Transverse colon (tissue), 4 donors: ENCODE measurements at regions not wholly inside any gene's neighbourhood (a gene's known extent, or its start where the extent isn't known, plus 50 kb on each side); places are given as distances from the start of the nearest gene placed in this dataset.

Experiments
- DNase-seq: peaks from one replicate; pipeline ENCODE4 v3.0.0-alpha.2; 2019
- H3K27ac ChIP-seq, 4 donors: fragments of 200-600 bp; sonication (generic); 2 replicates each; pipeline ENCODE4 v1.5.1; 2016 to 2018; ENCODE audit warnings: inconsistent platforms in 4 of 4
- H3K27me3 ChIP-seq: fragments of 200-600 bp; sonication (generic); 2 replicates; pipeline ENCODE4 v1.5.1; 2017; ENCODE audit warnings: inconsistent platforms
- H3K36me3 ChIP-seq, 4 donors: fragments of 200-600 bp; sonication (generic); 2 replicates each; pipeline ENCODE4 v1.5.1; 2017 to 2019; ENCODE audit warnings: inconsistent platforms in 4 of 4
- H3K4me1 ChIP-seq, 4 donors: fragments of 200-600 bp; sonication (generic); 2 replicates each; pipeline ENCODE4 v1.5.1; 2017 to 2020; ENCODE audit warnings: inconsistent platforms in 4 of 4
- H3K4me3 ChIP-seq, 4 donors: fragments of 200-600 bp; sonication (generic); 1 replicate in 1 of 4; 2 replicates in 3 of 4; pipeline versions ENCODE4 v1.5.1 to v1.6.1; 2017 to 2019; ENCODE audit warnings: inconsistent platforms in 4 of 4
- H3K9me3 ChIP-seq, 2 donors: fragments of 200-600 bp; sonication (generic); 2 replicates each; pipeline ENCODE4 v1.5.1; 2017 to 2019; ENCODE audit warnings: inconsistent platforms in 2 of 2
- CTCF ChIP-seq, 5 experiments: fragments of 200-600 bp in 3 of 5; fragments of 450-650 bp in 2 of 5; sonication (generic) in 3 of 5; IDR thresholded peaks; 1 replicate in 2 of 5; 2 replicates in 3 of 5; pipeline ENCODE4 v1.5.1; 2016 to 2017; ENCODE audit warnings: antibody characterized with exemption in 5 of 5, inconsistent platforms in 3 of 5, mild to moderate bottlenecking in 2 of 5, moderate library complexity in 1 of 5
- EP300 ChIP-seq: sonication (generic); formaldehyde crosslinking; IDR thresholded peaks from one replicate; pipeline ENCODE4 v1.6.1; 2017; ENCODE audit warnings: antibody characterized with exemption, low read depth
- POLR2A ChIP-seq: fragments of 450-650 bp; IDR thresholded peaks from one replicate; pipeline ENCODE4 v1.6.1; 2016; ENCODE audit warnings: antibody characterized with exemption, mild to moderate bottlenecking, moderate library complexity
- POLR2AphosphoS5 ChIP-seq, 3 donors: sonication (generic); formaldehyde crosslinking; IDR thresholded peaks; one replicate each; pipeline ENCODE4 v1.6.1; 2016; ENCODE audit warnings: antibody characterized with exemption in 3 of 3
- WGBS, 2 donors: methylation state at CpG; one replicate each; pipeline ENCODE4 v1.1.5; 2018; ENCODE audit warnings: low coverage in 1 of 2; 5-methylcytosine and 5-hydroxymethylcytosine counted together
- in situ Hi-C, 4 donors: fragments of 200-750 bp; cut with MboI; loops; one replicate each; pipeline versions ENCODE4 v1.15.0 to v1.15.1; 2017; ENCODE audit warnings: low sequenced_read_pairs in 3 of 4, low pct_ligation_motif_present in 1 of 4, low pct_unique_long_range_greater_than_20kb in 1 of 4
- intact Hi-C: fragments of 100-400 bp; cut with DNase I; formaldehyde crosslinking; loops from one replicate; pipeline ENCODE4 v1.15.1; 2023; ENCODE audit warnings: low total_unique reads

GRCh38 chr9:115495836-115496235 is 377.9 kb upstream of the TNC start:
- Histone ChIP-seq H3K9me3 (no peaks in the 10 kb centered on the region), H3K27me3 (no peaks in the 10 kb centered on the region), H3K4me1 (peaks cover 0 to 13% (median 0%) of the 10 kb centered on the region in 4 donors), H3K27ac (no peak overlapping the region), H3K36me3 (no peaks in the 10 kb centered on the region), H3K4me3 (no peak overlapping the region)
- TF ChIP-seq POLR2A, result no peak
- TF ChIP-seq POLR2AphosphoS5 (IDR thresholded peaks at IDR 0.05), result no peak
- no peak for TF ChIP-seq CTCF (IDR thresholded peaks at IDR 0.05)
- no peak for TF ChIP-seq EP300
- in situ Hi-C loops (no loop called here), intact Hi-C loops (no loop called here)
- DNase-seq, result no peak

- Histone ChIP-seq H3K4me3 (no peak overlapping the region), H3K27me3 (no peaks in the 10 kb centered on the region), H3K27ac (no peak overlapping the region), H3K4me1 (peaks cover 0 to 13% (median 0%) of the 10 kb centered on the region in 4 donors), H3K9me3 (no peaks in the 10 kb centered on the region), H3K36me3 (no peaks in the 10 kb centered on the region)
- TF ChIP-seq EP300, result no peak
- TF ChIP-seq POLR2AphosphoS5 (IDR thresholded peaks at IDR 0.05), result peak in 2 of 3 donors; percentile 39 to 43
- DNase-seq, result no peak
- in situ Hi-C loops, result no loop called here
- intact Hi-C loops, result no loop called here
- 38 to 48% methylated on average over 1 to 4 of the region's 4 CpGs for WGBS, 2 donors
These were observed 380.3 kb upstream of the TNC start for GRCh38 chr9:115498303-115498702.

- intact Hi-C loops, result no loop called here
- Histone ChIP-seq H3K4me3 (no peak overlapping the region), H3K27me3 (no peaks in the 10 kb centered on the region), H3K36me3 (no peaks in the 10 kb centered on the region), H3K27ac (no peak overlapping the region), H3K4me1 (no peaks in the 10 kb centered on the region), H3K9me3 (no peaks in the 10 kb centered on the region)
- DNase-seq, result no peak
- TF ChIP-seq POLR2A (no peak), EP300 (no peak), CTCF (IDR thresholded peaks at IDR 0.05) (no peak), POLR2AphosphoS5 (IDR thresholded peaks at IDR 0.05) (no peak)
- in situ Hi-C loops, result loop anchor here in 2 of 4 donors (25.0 kb wide), 1 partner anchor 820 kb away; the partner anchor contains the start of gene TEX48 (in 2 of the 2)
These were observed 389.2 kb upstream of the TNC start for GRCh38 chr9:115507148-115507547.

GRCh38 chr9:115513148-115513547 is 395.2 kb upstream of the TNC start:
- intact Hi-C loops, result no loop called here
- WGBS, 2 donors, result 76 to 93% methylated on average over 3 of the region's 3 CpGs
- in situ Hi-C loops, result loop anchor here in 2 of 4 donors (25.0 kb wide), 1 partner anchor 826 kb away; the partner anchor contains the start of gene TEX48 (in 2 of the 2)

More at GRCh38 chr9:115513148-115513547, 395.2 kb upstream of the TNC start:
- Histone ChIP-seq H3K36me3 (no peaks in the 10 kb centered on the region), H3K27ac (no peak overlapping the region), H3K4me3 (no peak overlapping the region), H3K27me3 (no peaks in the 10 kb centered on the region), H3K4me1 (no peaks in the 10 kb centered on the region), H3K9me3 (no peaks in the 10 kb centered on the region)
- no peak for TF ChIP-seq EP300
- TF ChIP-seq CTCF (IDR thresholded peaks at IDR 0.05), result no peak
- TF ChIP-seq POLR2A, result no peak
- TF ChIP-seq POLR2AphosphoS5 (IDR thresholded peaks at IDR 0.05), result no peak
- no peak for DNase-seq
